ENCODE measurements at regions not wholly inside any gene's neighbourhood (a gene's known extent, or its start where the extent isn't known, plus 50 kb on each side); places are given as distances from the start of the nearest gene placed in this dataset.

GRCh38 chr15:46703020-46703861, 1014.1 kb upstream of the SEMA6D start:
- TF ChIP-seq POLR2A (IDR thresholded peaks at IDR 0.05; ENCODE audit: low read depth, low read length) (no peak), TAF1 (IDR thresholded peaks at IDR 0.05; ENCODE audit: low read depth, low read length) (no peak)
